ENCODE measurements at regions not wholly inside any gene's neighbourhood (a gene's known extent, or its start where the extent isn't known, plus 50 kb on each side); places are given as distances from the start of the nearest gene placed in this dataset.

DNA sequence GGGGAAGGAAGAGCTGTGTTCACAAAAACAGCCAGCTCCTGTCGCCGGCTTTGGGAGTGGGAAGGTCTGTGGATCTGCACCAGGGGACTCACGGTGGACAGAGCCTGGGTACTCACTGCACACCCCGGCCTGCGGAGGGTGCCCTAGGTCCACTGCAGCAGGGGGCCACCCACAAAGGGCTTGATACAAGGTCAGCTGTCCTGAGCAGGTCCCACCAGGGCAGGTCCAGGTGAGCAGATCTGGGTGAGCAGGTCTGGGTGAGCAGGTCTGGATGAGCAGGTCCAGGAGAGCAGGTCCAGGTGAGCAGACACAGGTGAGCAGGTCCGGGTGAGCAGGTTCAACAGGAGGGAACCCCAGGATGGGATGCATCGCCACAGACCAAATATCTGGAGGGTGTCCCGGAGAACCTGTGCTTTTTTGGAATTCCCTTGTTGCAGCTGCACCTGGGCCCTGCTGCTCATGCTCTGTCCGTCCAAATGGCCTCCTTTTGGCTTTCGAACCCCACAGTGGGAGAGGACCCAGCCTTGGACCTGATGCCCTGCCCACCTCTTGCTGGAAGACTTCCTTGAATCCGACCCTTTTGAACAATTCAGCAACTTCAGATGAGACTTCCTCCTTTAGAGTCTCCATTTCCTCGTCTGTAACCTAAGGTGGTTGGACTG, 485.3 kb downstream of the TBC1D22A start:
- no peak for TF ChIP-seq ATF7 (IDR thresholded peaks at IDR 0.05)
- no peak for TF ChIP-seq ATF7 (CRISPR knock-in tag; IDR thresholded peaks at IDR 0.05)
- no peak for TF ChIP-seq JUNB (CRISPR knock-in tag; IDR thresholded peaks at IDR 0.05; ENCODE audit: borderline replicate concordance)
- no peak for TF ChIP-seq CBFB (CRISPR knock-in tag; IDR thresholded peaks at IDR 0.05)

Measured in HepG2 (cell line).